ENCODE measurements at regions not wholly inside any gene's neighbourhood (a gene's known extent, or its start where the extent isn't known, plus 50 kb on each side); places are given as distances from the start of the nearest gene placed in this dataset.

GRCh38 chr12:73506611-73507010 lies 1031.0 kb upstream of the ATXN7L3B start:
- TF ChIP-seq, protein P1, sequence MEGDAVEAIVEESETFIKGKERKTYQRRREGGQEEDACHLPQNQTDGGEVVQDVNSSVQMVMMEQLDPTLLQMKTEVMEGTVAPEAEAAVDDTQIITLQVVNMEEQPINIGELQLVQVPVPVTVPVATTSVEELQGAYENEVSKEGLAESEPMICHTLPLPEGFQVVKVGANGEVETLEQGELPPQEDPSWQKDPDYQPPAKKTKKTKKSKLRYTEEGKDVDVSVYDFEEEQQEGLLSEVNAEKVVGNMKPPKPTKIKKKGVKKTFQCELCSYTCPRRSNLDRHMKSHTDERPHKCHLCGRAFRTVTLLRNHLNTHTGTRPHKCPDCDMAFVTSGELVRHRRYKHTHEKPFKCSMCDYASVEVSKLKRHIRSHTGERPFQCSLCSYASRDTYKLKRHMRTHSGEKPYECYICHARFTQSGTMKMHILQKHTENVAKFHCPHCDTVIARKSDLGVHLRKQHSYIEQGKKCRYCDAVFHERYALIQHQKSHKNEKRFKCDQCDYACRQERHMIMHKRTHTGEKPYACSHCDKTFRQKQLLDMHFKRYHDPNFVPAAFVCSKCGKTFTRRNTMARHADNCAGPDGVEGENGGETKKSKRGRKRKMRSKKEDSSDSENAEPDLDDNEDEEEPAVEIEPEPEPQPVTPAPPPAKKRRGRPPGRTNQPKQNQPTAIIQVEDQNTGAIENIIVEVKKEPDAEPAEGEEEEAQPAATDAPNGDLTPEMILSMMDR (conservative IDR thresholded peaks at IDR 0.05; ENCODE audit: low read depth in 2 of 2): no peak
- TF ChIP-seq POLR2AphosphoS5 (IDR thresholded peaks at IDR 0.05; ENCODE audit: low read depth) (no peak), CREB1 (CRISPR knock-in tag; IDR thresholded peaks at IDR 0.05; ENCODE audit: low read depth) (no peak), EZH2phosphoT487 (IDR thresholded peaks at IDR 0.05; ENCODE audit: unreplicated experiment) (no peak), STAT1 (IDR thresholded peaks at IDR 0.05; ENCODE audit: unreplicated experiment) (no peak), EZH2 (IDR thresholded peaks at IDR 0.05; ENCODE audit: low read depth, unreplicated experiment) (no peak)

Measured in GM23338 (cell line).